H9 (cell line): ENCODE measurements at regions not wholly inside any gene's neighbourhood (a gene's known extent, or its start where the extent isn't known, plus 50 kb on each side); places are given as distances from the start of the nearest gene placed in this dataset.

Experiments used
- DNase-seq: peaks from one replicate; pipeline ENCODE4 v3.0.0-alpha.2; 2017
- H2AFZ ChIP-seq: one replicate; pipeline ENCODE4 v1.6.1; 2013; ENCODE audit warnings: mild to moderate bottlenecking, low read length, control low read depth, moderate library complexity
- H2AK5ac ChIP-seq: 2 replicates; pipeline ENCODE4 v1.6.1; 2013; ENCODE audit warnings: low read length, control low read depth, mixed read lengths; ENCODE audit not compliant: insufficient read length
- H2BK120ac ChIP-seq: one replicate; pipeline ENCODE4 v1.6.1; 2013; ENCODE audit warnings: low read depth, mild to moderate bottlenecking, low read length, control low read depth, inconsistent platforms; ENCODE audit not compliant: poor library complexity, severe bottlenecking
- H2BK12ac ChIP-seq: 2 replicates; pipeline ENCODE4 v1.6.1; 2013; ENCODE audit warnings: low read length, control low read depth, mixed read lengths, low read depth; ENCODE audit not compliant: insufficient read length
- H2BK15ac ChIP-seq: 2 replicates; pipeline ENCODE4 v1.6.1; 2013; ENCODE audit warnings: low read depth, low read length, control low read depth
- H2BK20ac ChIP-seq: one replicate; pipeline ENCODE4 v1.6.1; 2013; ENCODE audit warnings: low read depth, mild to moderate bottlenecking, low read length, control low read depth, inconsistent platforms; ENCODE audit not compliant: poor library complexity, severe bottlenecking
- H2BK5ac ChIP-seq: 2 replicates; pipeline ENCODE4 v1.6.1; 2013; ENCODE audit warnings: low read length, control low read depth, mixed read lengths; ENCODE audit not compliant: insufficient read length
- H3K14ac ChIP-seq: 2 replicates; pipeline ENCODE4 v1.6.1; 2013; ENCODE audit warnings: low read length, control low read depth; ENCODE audit not compliant: insufficient read depth
- H3K18ac ChIP-seq: 2 replicates; pipeline ENCODE4 v1.6.1; 2013; ENCODE audit warnings: low read depth, mild to moderate bottlenecking, mixed read lengths, low read length, control low read depth; ENCODE audit not compliant: insufficient read length
- H3K23ac ChIP-seq: 2 replicates; pipeline ENCODE4 v1.6.1; 2013; ENCODE audit warnings: low read length, control low read depth, mixed read lengths, low read depth; ENCODE audit not compliant: insufficient read length
- H3K23me2 ChIP-seq: 2 replicates; pipeline ENCODE4 v1.6.1; 2013; ENCODE audit warnings: low read depth, mild to moderate bottlenecking, mixed read lengths, low read length, control low read depth; ENCODE audit not compliant: insufficient read length, poor library complexity, severe bottlenecking
- H3K27ac ChIP-seq: 2 replicates; pipeline ENCODE4 v1.5.1; 2013; ENCODE audit warnings: low read length, control low read depth, mixed read lengths, low read depth; ENCODE audit not compliant: insufficient read length
- H3K27me3 ChIP-seq: 2 replicates; pipeline ENCODE4 v1.6.1; 2013; ENCODE audit warnings: low read length, control low read depth, inconsistent platforms; ENCODE audit not compliant: insufficient read depth
- H3K4ac ChIP-seq: 2 replicates; pipeline ENCODE4 v1.6.1; 2013; ENCODE audit warnings: low read depth, mild to moderate bottlenecking, control low read depth, inconsistent platforms, low read length, moderate library complexity
- H3K4me1 ChIP-seq: 2 replicates; pipeline ENCODE4 v1.6.1; 2013; ENCODE audit warnings: low read length, control low read depth, inconsistent platforms; ENCODE audit not compliant: insufficient read depth
- H3K4me2 ChIP-seq: 2 replicates; pipeline ENCODE4 v1.6.1; 2013; ENCODE audit warnings: low read length, control low read depth, mixed read lengths; ENCODE audit not compliant: insufficient read length, insufficient read depth
- H3K56ac ChIP-seq: 2 replicates; pipeline ENCODE4 v1.6.1; 2013; ENCODE audit warnings: low read depth, mild to moderate bottlenecking, mixed read lengths, low read length, control low read depth; ENCODE audit not compliant: insufficient read length
- H3K79me1 ChIP-seq: 2 replicates; pipeline ENCODE4 v1.6.1; 2013; ENCODE audit warnings: low read depth, mild to moderate bottlenecking, moderate library complexity, low read length, control low read depth, inconsistent platforms; ENCODE audit not compliant: insufficient read depth, poor library complexity, severe bottlenecking
- H3K79me2 ChIP-seq: 2 replicates; pipeline ENCODE4 v1.6.1; 2013; ENCODE audit warnings: low read length, control low read depth, inconsistent platforms; ENCODE audit not compliant: insufficient read depth
- H3K9ac ChIP-seq: 2 replicates; pipeline ENCODE4 v1.6.1; 2013; ENCODE audit warnings: low read length, control low read depth, mixed read lengths; ENCODE audit not compliant: insufficient read length; ENCODE audit errors: extremely low read depth
- H3K9me3 ChIP-seq: one replicate; pipeline ENCODE4 v1.6.1; 2013; ENCODE audit warnings: low read depth, low read length, inconsistent platforms; ENCODE audit not compliant: control insufficient read depth
- H3T11ph ChIP-seq: one replicate; pipeline ENCODE4 v1.6.1; 2013; ENCODE audit warnings: mild to moderate bottlenecking, low read length, control low read depth, inconsistent platforms
- H4K20me1 ChIP-seq: one replicate; pipeline ENCODE4 v1.6.1; 2013; ENCODE audit not compliant: control insufficient read depth, insufficient read length, insufficient read depth
- H4K5ac ChIP-seq: 2 replicates; pipeline ENCODE4 v1.6.1; 2013; ENCODE audit warnings: low read depth, mild to moderate bottlenecking, mixed read lengths, low read length, control low read depth; ENCODE audit not compliant: insufficient read length
- H4K8ac ChIP-seq: replicated peaks from 2 replicates; pipeline ENCODE4 v1.6.1; 2013; ENCODE audit warnings: low read length, control low read depth, mixed read lengths, low read depth; ENCODE audit not compliant: insufficient read length
- H4K91ac ChIP-seq: 2 replicates; pipeline ENCODE4 v1.6.1; 2013; ENCODE audit warnings: low read depth, mild to moderate bottlenecking, moderate library complexity, mixed read lengths, low read length, control low read depth; ENCODE audit not compliant: insufficient read length
- H3K27ac Mint-ChIP-seq, 3 experiments: 2 replicates in 2 of 3; 3 replicates in 1 of 3; pipeline ENCODE4 v1.8.0; 2020 to 2021; ENCODE audit warnings: mixed read lengths in 3 of 3, mild to moderate bottlenecking in 1 of 3, moderate library complexity in 1 of 3
- H3K27me3 Mint-ChIP-seq: 2 replicates; pipeline ENCODE4 v1.8.0; 2021; ENCODE audit warnings: low read depth, mild to moderate bottlenecking, moderate library complexity, mixed read lengths
- H3K36me3 Mint-ChIP-seq, 3 experiments: 2 replicates in 2 of 3; 3 replicates in 1 of 3; pipeline ENCODE4 v1.8.0; 2020 to 2021; ENCODE audit warnings: low read depth in 3 of 3, mixed read lengths in 3 of 3; ENCODE audit not compliant: insufficient read depth in 1 of 3
- H3K4me1 Mint-ChIP-seq, 2 experiments: 2 replicates each; pipeline ENCODE4 v1.8.0; 2020; ENCODE audit warnings: mixed read lengths in 2 of 2
- H3K4me3 Mint-ChIP-seq, 2 experiments: 2 replicates in 1 of 2; 3 replicates in 1 of 2; pipeline ENCODE4 v1.8.0; 2020 to 2021; ENCODE audit warnings: mild to moderate bottlenecking in 2 of 2, mixed read lengths in 2 of 2, moderate library complexity in 1 of 2
- H3K9me3 Mint-ChIP-seq, 2 experiments: 2 replicates in 1 of 2; 3 replicates in 1 of 2; pipeline ENCODE4 v1.8.0; 2020; ENCODE audit warnings: mild to moderate bottlenecking in 2 of 2, mixed read lengths in 2 of 2, moderate library complexity in 1 of 2
- CTCF ChIP-seq: fragments of 200-600 bp; sonication (generic); conservative IDR thresholded peaks from 3 replicates; pipeline ENCODE4 v1.8.0; 2021; ENCODE audit warnings: antibody characterized with exemption, mild to moderate bottlenecking
- WGBS: extraction: QIAGEN DNeasy Blood & Tissue Kit; methylation state at CpG from one replicate; pipeline ENCODE4 v1.1.7; 2013; ENCODE audit warnings: missing lambda C conversion rate, low lambda C conversion rate, mixed read lengths; ENCODE audit not compliant: insufficient read length; ENCODE audit errors: extremely low coverage; 5-methylcytosine and 5-hydroxymethylcytosine counted together

- Histone ChIP-seq H3K56ac (no peak overlapping the region), H3K23me2 (no peaks in the 10 kb centered on the region), H4K5ac (no peak overlapping the region), H3K79me2 (no peaks in the 10 kb centered on the region), H4K20me1 (no peaks in the 10 kb centered on the region), H3K27ac (no peak overlapping the region), H3K9me3 (no peaks in the 10 kb centered on the region), H3K4me1 (no peaks in the 10 kb centered on the region), H2AFZ (no peak overlapping the region), H3K23ac (no peak overlapping the region), H3K9ac (no peak overlapping the region), H2BK15ac (no peak overlapping the region), H3K4me2 (no peak overlapping the region), H3K4ac (no peak overlapping the region), H4K8ac (peak overlapping the region; percentile 67), H2AK5ac (no peak overlapping the region), H2BK120ac (no peak overlapping the region), H2BK5ac (peak overlapping the region; percentile 41), H3T11ph (no peak overlapping the region), H3K18ac (no peak overlapping the region), H3K79me1 (no peaks in the 10 kb centered on the region), H4K91ac (no peak overlapping the region), H3K14ac (no peak overlapping the region), H3K27me3 (no peaks in the 10 kb centered on the region), H2BK20ac (no peak overlapping the region), H2BK12ac (no peak overlapping the region)
- Mint-ChIP-seq H3K27ac (no peak overlapping the region), H3K36me3 (no peaks in the 10 kb centered on the region), H3K4me3 (no peak overlapping the region; a peak in 1 of 5 replicates), H3K9me3 (0 out of 5 replicates have a peak, but pooled peaks cover 0 to 2% of the 10 kb centered on the region in 2 experiments), H3K4me1 (no peaks in the 10 kb centered on the region), H3K27me3 (no peaks in the 10 kb centered on the region)
- WGBS: no CpG with 5 or more reads among the region's 4 CpGs
- DNase-seq: no peak
- no peak for TF ChIP-seq CTCF
Measured at GRCh38 chr5:96227957-96228356, 205.1 kb downstream of the PCSK1 start.
